ENCODE measurements at regions not wholly inside any gene's neighbourhood (a gene's known extent, or its start where the extent isn't known, plus 50 kb on each side); places are given as distances from the start of the nearest gene placed in this dataset.
A peak's percentile ranks its signal among the peaks of the same experiment; 100 is the strongest.
"Not testable (repeated sequence)": the region's sequence is repeated elsewhere in the genome, so short reads cannot be mapped to it uniquely, and the experiment has no call there.

- no peak for DNase-seq (ENCODE audit: low read depth in 2 of 3, low spot score in 2 of 3)
These were observed 1821.6 kb upstream of the C9orf72 start for GRCh38 chr9:29394855-29395254.

- DNase-seq (ENCODE audit: low read depth in 2 of 3, low spot score in 2 of 3): no peak
These were observed 1823.9 kb upstream of the C9orf72 start for GRCh38 chr9:29397148-29397547.

- DNase-seq (ENCODE audit: low read depth in 2 of 3, low spot score in 2 of 3): no peak
These were observed 1842.9 kb upstream of the C9orf72 start for GRCh38 chr9:29416204-29416603.

GRCh38 chr9:29422438-29422837 is 1849.2 kb upstream of the C9orf72 start:
- DNase-seq (ENCODE audit: low read depth in 2 of 3, low spot score in 2 of 3): peak in 2 of 3 donors; percentile 4 to 5

- DNase-seq (ENCODE audit: low read depth in 2 of 3, low spot score in 2 of 3): no peak
These were observed 1858.9 kb upstream of the C9orf72 start for GRCh38 chr9:29432191-29432590.

GRCh38 chr9:29432656-29433055 is 1859.4 kb upstream of the C9orf72 start:
- DNase-seq (ENCODE audit: low read depth in 2 of 3, low spot score in 2 of 3): not testable (repeated sequence)

- DNase-seq (ENCODE audit: low read depth in 2 of 3, low spot score in 2 of 3): no peak
These were observed 1862.1 kb upstream of the C9orf72 start for GRCh38 chr9:29435368-29435767.

GRCh38 chr9:29437526-29437925 is 1864.2 kb upstream of the C9orf72 start:
- no peak for DNase-seq (ENCODE audit: low read depth in 2 of 3, low spot score in 2 of 3)

GRCh38 chr9:29439961-29440360 is 1866.7 kb upstream of the C9orf72 start:
- DNase-seq (ENCODE audit: low read depth in 2 of 3, low spot score in 2 of 3): no peak

GRCh38 chr9:29440449-29440848 is 1867.2 kb upstream of the C9orf72 start:
- no peak for DNase-seq (ENCODE audit: low read depth in 2 of 3, low spot score in 2 of 3)

- no peak for DNase-seq (ENCODE audit: low read depth in 2 of 3, low spot score in 2 of 3)
These were observed 1872.5 kb upstream of the C9orf72 start for GRCh38 chr9:29445751-29446150.

- DNase-seq (ENCODE audit: low read depth in 2 of 3, low spot score in 2 of 3): no peak
These were observed 1876.0 kb upstream of the C9orf72 start for GRCh38 chr9:29449306-29449705.

- DNase-seq (ENCODE audit: low read depth in 2 of 3, low spot score in 2 of 3): not testable (repeated sequence)
These were observed 1877.1 kb upstream of the C9orf72 start for GRCh38 chr9:29450343-29450875.

GRCh38 chr9:29456940-29457339 is 1883.7 kb upstream of the C9orf72 start:
- DNase-seq (ENCODE audit: low read depth in 2 of 3, low spot score in 2 of 3): no peak

- no peak for DNase-seq (ENCODE audit: low read depth in 2 of 3, low spot score in 2 of 3)
These were observed 1902.2 kb upstream of the C9orf72 start for GRCh38 chr9:29475471-29475870.

GRCh38 chr9:29511680-29512079 is 1938.4 kb upstream of the C9orf72 start:
- DNase-seq (ENCODE audit: low read depth in 2 of 3, low spot score in 2 of 3): no peak

GRCh38 chr9:29514336-29514735 is 1941.1 kb upstream of the C9orf72 start:
- DNase-seq (ENCODE audit: low read depth in 2 of 3, low spot score in 2 of 3): no peak

- DNase-seq (ENCODE audit: low read depth in 2 of 3, low spot score in 2 of 3): no peak
These were observed 1941.6 kb upstream of the C9orf72 start for GRCh38 chr9:29514862-29515261.

- DNase-seq (ENCODE audit: low read depth in 2 of 3, low spot score in 2 of 3): no peak
These were observed 1975.2 kb upstream of the C9orf72 start for GRCh38 chr9:29548436-29548835.

GRCh38 chr9:29555502-29555901 is 1982.2 kb upstream of the C9orf72 start:
- peak in 2 of 3 donors; percentile 5 to 72 for DNase-seq (ENCODE audit: low read depth in 2 of 3, low spot score in 2 of 3)

- peak in 1 of 3 donors; percentile 6 for DNase-seq (ENCODE audit: low read depth in 2 of 3, low spot score in 2 of 3)
These were observed 1983.0 kb upstream of the C9orf72 start for GRCh38 chr9:29556317-29556716.

- DNase-seq (ENCODE audit: low read depth in 2 of 3, low spot score in 2 of 3): no peak
These were observed 1983.5 kb upstream of the C9orf72 start for GRCh38 chr9:29556746-29557145.

- no peak for DNase-seq (ENCODE audit: low read depth in 2 of 3, low spot score in 2 of 3)
These were observed 1991.3 kb upstream of the C9orf72 start for GRCh38 chr9:29564564-29564963.

Data from hematopoietic multipotent progenitor cell (in vitro differentiated cells).